Heart right ventricle (tissue), 16 donors: ENCODE measurements at regions not wholly inside any gene's neighbourhood (a gene's known extent, or its start where the extent isn't known, plus 50 kb on each side); places are given as distances from the start of the nearest gene placed in this dataset.

Experiments used
- ATAC-seq, 8 donors: fragments of 200-7000 bp; cut with Tn5 transposase; one replicate each; pipeline ENCODE4 v1.9.1; 2020; ENCODE audit warnings: mild to moderate bottlenecking in 8 of 8, moderate library complexity in 8 of 8, moderate number of reproducible peaks in 1 of 8
- DNase-seq, 2 donors: peaks; one replicate each; pipeline ENCODE4 v3.0.0-alpha.2; 2020
- H3K27ac ChIP-seq, 10 donors: fragments of 200-600 bp; sonication (generic) in 2 of 10; one replicate each; pipeline versions ENCODE4 v1.5.0 to v1.8.0; 2020 to 2022; ENCODE audit warnings: mild to moderate bottlenecking in 3 of 10
- H3K27me3 ChIP-seq, 7 donors: fragments of 200-600 bp; one replicate each; pipeline ENCODE4 v1.8.0; 2021 to 2022; ENCODE audit warnings: mild to moderate bottlenecking in 2 of 7
- H3K36me3 ChIP-seq, 9 donors: fragments of 200-600 bp; sonication (generic) in 1 of 9; one replicate each; pipeline versions ENCODE4 v1.5.0 to v1.8.0; 2020 to 2022; ENCODE audit warnings: mild to moderate bottlenecking in 2 of 9
- H3K4me1 ChIP-seq, 9 donors: fragments of 200-600 bp; sonication (generic) in 1 of 9; one replicate each; pipeline versions ENCODE4 v1.5.0 to v1.8.0; 2020 to 2022; ENCODE audit warnings: mild to moderate bottlenecking in 4 of 9
- H3K4me3 ChIP-seq, 10 donors: fragments of 200-600 bp; sonication (generic) in 2 of 10; one replicate each; pipeline versions ENCODE4 v1.5.0 to v1.8.0; 2020 to 2022; ENCODE audit warnings: mild to moderate bottlenecking in 7 of 10, moderate library complexity in 2 of 10
- H3K9me3 ChIP-seq, 11 donors: fragments of 200-600 bp in 10 of 11; sonication (generic) in 2 of 11; one replicate each; pipeline versions ENCODE4 v1.5.0 to v1.8.0; 2013 to 2022; ENCODE audit warnings: mild to moderate bottlenecking in 2 of 11, control low read depth in 1 of 11, moderate library complexity in 1 of 11
- CTCF ChIP-seq, 9 donors: fragments of 200-600 bp; sonication (generic) in 2 of 9; IDR thresholded peaks; one replicate each; pipeline versions ENCODE4 v1.5.0 to v1.8.0; 2021 to 2022; ENCODE audit warnings: antibody characterized with exemption in 9 of 9, mild to moderate bottlenecking in 5 of 9, moderate library complexity in 1 of 9
- WGBS, 2 donors: extraction: QIAGEN DNeasy Blood & Tissue Kit; methylation state at CpG; one replicate each; pipeline ENCODE4 v1.1.7; 2013; ENCODE audit warnings: inconsistent platforms in 1 of 2; 5-methylcytosine and 5-hydroxymethylcytosine counted together
- intact Hi-C, 10 donors: fragments of 100-400 bp; cut with DNase I; formaldehyde crosslinking; loops; one replicate each; pipeline versions ENCODE4 v1.11.1 to v1.14.2; 2022
- donor health status: Arrhythmogenic right ventricular cardiomyopathy.
- donor health status: ischemic (EF 13 %, LVEDD 7.1; RV severe dilation, severe dysfunction).
- donor health status: healthy with polysubstance abuse.
- donor health status: DM: no; HTN: yes; CAD: no.
- donor health status: DM: no; HTN: no; CAD: no.
- donor health status: ischemic (EF 25% LVEDD 6.9; RV normal size, moderate dysfunction).
- donor health status: ischemic (EF 25% LVEDD 5.7; RV mildly dilated, moderate dysfunction).
- donor health status: healthy.
- donor health status: DM: yes; HTN: yes; CAD: no.
- donor health status: Ischemic cardiomyopathy.
- donor health status: ischemic (EF 35%, LVEDD 5.7; RV mildly dilated, moderate dysfunction).
- donor health status: nonischemic (EF 11% LVEDD 7.7; RV severe dilation, severe dysfunction).
- donor health status: DM: yes; HTN: yes; CAD: no.
- donor health status: PGD.
- donor health status: ischemic (EF 29% LVEDD 5.4; RV normal size, mild dysfunction).
- donor health status: nonischemic (EF 23%, LVEDD 6.1; RV moderate dilation, normal function).

GRCh38 chr5:3024554-3024953 lies 273.1 kb upstream of the IRX2 start:
- Histone ChIP-seq H3K27me3 (peaks cover 0 to 9% (median 0%) of the 10 kb centered on the region in 7 donors), H3K4me3 (no peak overlapping the region), H3K9me3 (peaks cover 0 to 14% (median 0%) of the 10 kb centered on the region in 11 donors), H3K4me1 (no peaks in the 10 kb centered on the region), H3K27ac (no peak overlapping the region), H3K36me3 (no peaks in the 10 kb centered on the region)
- intact Hi-C loops: no loop called here
- no peak for TF ChIP-seq CTCF (IDR thresholded peaks at IDR 0.05)
- DNase-seq (no peak), ATAC-seq (no peak)
- 76 to 79% methylated on average over 9 of the region's 9 CpGs for WGBS, 2 donors

- intact Hi-C loops: no loop called here
- WGBS, 2 donors: 79 to 83% methylated on average over 9 of the region's 9 CpGs
- no peaks in the 10 kb centered on the region for H3K4me1 ChIP-seq
- H3K27me3 ChIP-seq: peaks cover 0 to 9% (median 0%) of the 10 kb centered on the region in 7 donors
- TF ChIP-seq CTCF (IDR thresholded peaks at IDR 0.05): no peak
- no peaks in the 10 kb centered on the region for H3K36me3 ChIP-seq
- H3K9me3 ChIP-seq: peaks cover 0 to 14% (median 0%) of the 10 kb centered on the region in 11 donors
- no peak overlapping the region for H3K4me3 ChIP-seq
- no peak overlapping the region for H3K27ac ChIP-seq
- ATAC-seq: no peak
- no peak for DNase-seq
These were observed 272.6 kb upstream of the IRX2 start for GRCh38 chr5:3024126-3024525.

- H3K4me1 ChIP-seq: no peaks in the 10 kb centered on the region
- H3K36me3 ChIP-seq: no peaks in the 10 kb centered on the region
- ATAC-seq: no peak
- H3K9me3 ChIP-seq: peaks cover 0 to 14% (median 0%) of the 10 kb centered on the region in 11 donors
- WGBS, 2 donors: 81 to 83% methylated on average over 12 of the region's 12 CpGs
- intact Hi-C loops: no loop called here
- TF ChIP-seq CTCF (IDR thresholded peaks at IDR 0.05): no peak
- peaks cover 0 to 9% (median 0%) of the 10 kb centered on the region in 7 donors for H3K27me3 ChIP-seq
- DNase-seq: no peak
- H3K4me3 ChIP-seq: no peak overlapping the region
- H3K27ac ChIP-seq: no peak overlapping the region
These were observed 272.2 kb upstream of the IRX2 start for GRCh38 chr5:3023656-3024055.

GRCh38 chr5:3022665-3023064 lies 271.2 kb upstream of the IRX2 start:
- no peak for DNase-seq
- no peak overlapping the region for H3K4me3 ChIP-seq
- intact Hi-C loops: no loop called here
- no peak overlapping the region for H3K27ac ChIP-seq
- H3K36me3 ChIP-seq: no peaks in the 10 kb centered on the region
- peaks cover 0 to 9% (median 0%) of the 10 kb centered on the region in 7 donors for H3K27me3 ChIP-seq
- no peaks in the 10 kb centered on the region for H3K4me1 ChIP-seq
- ATAC-seq: no peak
- no peak for TF ChIP-seq CTCF (IDR thresholded peaks at IDR 0.05)
- peaks cover 0 to 13% (median 0%) of the 10 kb centered on the region in 11 donors for H3K9me3 ChIP-seq
- 87 to 89% methylated on average over 5 of the region's 5 CpGs for WGBS, 2 donors
